GM12891 (cell line): ENCODE measurements at regions not wholly inside any gene's neighbourhood (a gene's known extent, or its start where the extent isn't known, plus 50 kb on each side); places are given as distances from the start of the nearest gene placed in this dataset.

ENCODE experiments used
- POLR2AphosphoS5 ChIP-seq: IDR thresholded peaks from 2 replicates; pipeline ENCODE4 v1.6.1; 2011; ENCODE audit warnings: low read depth, low read length, control low read depth
- TAF1 ChIP-seq: IDR thresholded peaks from 2 replicates; pipeline ENCODE4 v1.6.1; 2011; ENCODE audit warnings: low read depth, low read length, control low read depth

DNA sequence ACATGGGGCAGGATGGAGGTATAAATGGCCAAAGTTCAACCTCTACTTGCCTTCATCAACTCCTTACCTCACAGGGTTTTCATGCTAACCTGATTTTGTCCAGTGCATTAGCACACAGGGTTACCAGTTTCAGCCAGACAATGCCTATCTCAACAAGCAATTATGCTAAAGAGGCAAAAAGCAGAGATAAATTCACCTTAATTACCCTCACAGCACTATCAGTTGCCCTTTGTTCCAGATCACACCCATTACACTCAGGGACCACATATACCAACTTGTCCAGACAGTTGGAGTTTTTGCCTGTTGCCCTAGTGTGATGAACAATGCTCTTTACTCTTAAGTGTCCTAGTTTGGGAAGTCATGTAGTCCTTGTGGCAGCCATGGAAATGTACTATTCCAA is 174.5 kb upstream of the MOCS1 start:
- no peak for TF ChIP-seq TAF1
- TF ChIP-seq POLR2AphosphoS5: no peak
